NCI-H510A treated with DMSO at 0.1 percent for 48 hours (cell line): ENCODE measurements at regions not wholly inside any gene's neighbourhood (a gene's known extent, or its start where the extent isn't known, plus 50 kb on each side); places are given as distances from the start of the nearest gene placed in this dataset.
"Not testable (repeated sequence)": the region's sequence is repeated elsewhere in the genome, so short reads cannot be mapped to it uniquely, and the experiment has no call there.

Experiments used
- DNase-seq: peaks from one replicate; lab custom pipeline; 2025; lab: John Stamatoyannopoulos, UW

DNA sequence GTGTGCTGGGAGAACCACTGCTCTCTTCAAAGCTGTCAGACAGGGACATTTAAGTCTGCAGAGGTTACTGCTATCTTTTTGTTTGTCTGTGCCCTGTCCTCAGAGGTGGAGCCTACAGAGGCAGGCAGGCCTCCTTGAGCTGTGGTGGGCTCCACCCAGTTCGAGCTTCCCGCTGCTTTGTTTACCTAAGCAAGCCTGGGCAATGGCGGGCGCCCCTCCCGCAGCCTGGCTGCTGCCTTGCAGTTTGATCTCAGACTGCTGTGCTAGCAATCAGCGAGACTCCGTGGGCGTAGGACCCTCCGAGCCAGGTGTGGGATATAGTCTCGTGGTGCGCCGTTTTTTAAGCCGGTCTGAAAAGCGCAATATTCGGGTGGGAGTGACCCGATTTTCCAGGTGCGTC lies 164.0 kb downstream of the HRH4 start:
- not testable (repeated sequence) for DNase-seq

DNA sequence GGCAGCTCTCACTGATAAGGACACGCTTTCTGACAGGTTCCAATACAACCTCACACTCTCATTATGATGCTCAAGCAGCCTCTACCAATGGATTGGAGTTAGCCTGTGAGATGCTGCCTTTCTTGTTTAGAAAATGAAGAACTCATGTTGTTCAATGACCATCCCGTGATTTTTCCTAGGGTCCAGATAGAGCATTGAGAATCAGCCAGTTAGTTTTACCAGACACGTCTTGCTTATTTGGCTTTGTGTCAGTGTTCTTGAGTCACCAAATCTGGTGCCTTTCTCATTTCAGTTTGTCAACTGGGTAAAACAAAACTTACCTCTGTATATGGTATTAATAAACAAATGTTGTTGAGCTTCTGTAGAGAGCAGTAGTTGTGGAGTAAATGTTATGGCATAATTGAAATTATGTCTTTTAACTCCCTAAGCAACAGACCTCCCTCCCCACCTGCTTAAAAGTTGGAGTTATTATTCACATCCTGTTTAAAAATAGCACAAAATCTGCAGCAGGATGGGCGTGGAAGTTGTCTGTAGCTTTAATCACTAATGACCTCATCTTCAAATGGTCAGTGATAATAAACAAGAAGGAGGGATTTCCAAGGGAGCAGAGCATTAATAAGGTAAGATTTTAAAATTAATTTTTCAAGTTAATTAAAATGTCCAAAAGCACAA lies 167.3 kb downstream of the HRH4 start:
- no peak for DNase-seq

DNA sequence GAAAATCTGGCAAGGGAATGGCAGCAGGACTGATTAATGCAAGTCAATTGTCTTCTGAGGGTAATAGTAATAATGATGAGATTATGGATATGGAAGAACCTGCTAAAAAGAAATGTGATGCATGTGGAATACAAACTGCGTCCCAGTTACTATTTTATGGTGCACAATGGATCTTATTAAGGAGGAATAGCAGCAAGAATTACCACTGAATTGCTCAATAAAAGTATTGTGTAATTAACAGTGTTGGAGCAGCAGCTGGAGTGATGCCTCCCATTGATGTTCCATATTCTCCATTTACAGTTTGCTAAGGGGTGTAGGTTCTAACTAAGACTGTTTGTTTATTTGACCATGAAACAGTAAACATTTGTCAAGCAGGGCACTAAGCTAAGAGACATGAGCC lies 167.9 kb downstream of the HRH4 start:
- DNase-seq, result no peak

DNA sequence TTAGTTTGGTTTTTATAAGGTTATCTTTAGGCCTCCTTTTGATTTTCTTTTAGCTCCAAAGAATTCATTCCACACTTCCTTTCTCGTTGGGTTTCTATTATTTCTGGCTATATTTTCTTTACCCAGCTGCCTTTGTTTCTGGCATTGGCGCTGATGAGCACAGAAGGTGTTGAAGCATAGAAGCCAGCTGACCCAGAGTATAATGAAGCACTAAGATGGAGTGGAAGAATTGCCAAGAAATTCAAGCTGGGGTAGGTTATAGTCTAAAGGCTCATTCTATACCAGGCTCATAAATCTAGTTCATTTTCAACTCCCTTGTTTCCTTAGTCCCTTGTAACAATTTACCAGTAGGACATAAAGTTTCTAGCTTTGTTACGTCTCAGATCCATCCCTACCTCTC lies 169.5 kb downstream of the HRH4 start:
- no peak for DNase-seq

DNA sequence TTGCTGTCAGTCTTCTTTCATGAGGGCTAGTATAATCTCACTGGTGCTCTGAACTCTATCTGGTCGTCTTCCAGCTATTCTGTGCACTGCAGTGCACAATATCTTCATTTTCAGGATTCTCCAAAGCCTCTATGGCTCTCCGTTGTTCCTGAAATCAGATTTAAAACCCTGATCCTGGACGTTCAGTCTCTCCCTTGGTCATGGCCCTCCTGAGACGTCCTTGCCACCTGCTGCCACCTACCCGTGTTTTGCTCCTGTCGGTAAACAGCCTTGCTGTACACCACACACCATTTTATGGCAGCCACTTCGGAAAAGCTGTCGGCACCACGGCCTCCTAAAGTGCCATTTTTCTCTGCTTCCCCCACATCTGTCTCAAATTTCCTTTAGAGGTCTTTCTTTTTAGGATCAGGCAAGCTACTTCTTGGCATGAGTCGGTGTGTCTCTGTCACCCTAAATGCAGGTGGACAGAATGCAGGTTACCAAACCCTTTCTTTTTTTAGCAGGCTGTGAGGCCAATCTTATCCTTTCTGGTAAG lies 170.0 kb downstream of the HRH4 start:
- peak; percentile 19 for DNase-seq

DNA sequence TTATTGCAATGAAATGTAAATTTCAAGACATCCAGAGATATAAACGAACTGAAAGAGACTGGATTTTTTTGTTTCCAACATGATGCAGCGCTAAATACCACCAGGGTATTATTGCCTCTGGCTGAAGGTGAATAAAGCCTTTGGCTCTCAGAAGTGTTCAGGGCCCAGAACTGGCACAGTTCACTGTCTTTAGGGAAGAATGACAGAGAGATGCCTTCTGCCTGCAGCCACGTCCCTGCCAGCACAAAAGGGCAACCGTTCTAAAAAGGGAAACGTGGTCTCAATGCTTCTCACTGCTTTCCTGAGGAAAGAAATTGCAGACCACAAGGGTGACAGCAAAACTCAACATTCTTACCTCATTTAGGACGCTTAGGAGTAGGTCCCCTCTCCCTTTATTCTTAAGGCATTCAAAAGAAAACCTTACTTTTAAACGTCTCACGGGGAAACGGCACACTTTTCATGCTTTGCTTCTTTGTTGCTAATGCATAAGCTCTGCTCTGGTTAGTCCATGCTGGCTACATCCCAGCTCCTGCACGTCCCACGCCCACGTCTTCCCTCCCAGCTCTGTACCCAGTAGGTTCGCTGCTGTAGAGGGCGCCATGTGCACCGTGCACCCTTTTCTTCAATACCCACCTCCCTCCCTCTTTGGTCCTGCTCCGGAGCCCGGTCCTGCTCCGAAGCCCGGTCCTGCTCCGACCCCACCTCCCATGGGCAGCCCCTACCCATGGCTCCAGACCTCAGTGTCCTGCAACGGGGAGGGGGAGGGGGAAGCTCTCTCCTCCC lies 171.0 kb downstream of the HRH4 start:
- DNase-seq, result no peak

DNA sequence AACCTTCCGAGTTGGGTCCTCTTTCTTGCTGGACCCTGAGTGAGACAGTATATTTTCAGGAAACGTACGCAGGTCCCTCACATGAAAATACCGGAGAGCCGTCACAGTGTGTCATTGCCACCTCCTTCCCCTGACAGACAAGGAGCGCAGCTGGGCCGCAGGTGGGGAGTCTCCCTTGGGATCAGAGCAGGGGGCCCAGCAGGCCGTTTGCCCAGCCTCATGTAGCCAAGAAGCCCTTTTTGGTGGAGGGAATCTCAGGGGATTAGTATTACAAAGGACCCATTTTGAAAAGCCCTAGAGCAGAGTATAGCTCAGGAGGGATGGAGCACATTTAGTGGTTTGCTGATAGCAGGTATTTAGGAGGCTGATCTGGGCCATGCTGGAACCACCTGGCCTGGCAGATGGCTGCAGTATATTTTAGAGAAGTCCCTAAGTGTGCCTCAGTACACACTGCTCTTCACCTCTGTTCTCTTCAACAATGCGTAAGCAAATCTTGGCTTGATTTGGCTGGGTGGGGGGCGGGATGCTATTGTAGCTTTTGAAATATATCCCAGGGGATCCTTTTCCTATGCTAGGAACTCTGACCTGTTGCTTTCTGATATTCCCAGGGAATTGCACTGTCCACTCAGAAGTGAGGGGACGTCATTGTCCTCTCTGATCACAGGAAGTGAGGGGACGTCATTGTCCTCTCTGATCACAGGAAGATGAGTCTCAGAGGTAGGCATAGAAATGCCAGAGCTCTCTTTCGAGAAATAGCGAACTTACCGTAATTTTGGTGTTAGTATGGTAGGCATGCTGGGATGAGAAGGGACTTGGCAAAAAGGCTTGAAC lies 171.9 kb downstream of the HRH4 start:
- no peak for DNase-seq

DNA sequence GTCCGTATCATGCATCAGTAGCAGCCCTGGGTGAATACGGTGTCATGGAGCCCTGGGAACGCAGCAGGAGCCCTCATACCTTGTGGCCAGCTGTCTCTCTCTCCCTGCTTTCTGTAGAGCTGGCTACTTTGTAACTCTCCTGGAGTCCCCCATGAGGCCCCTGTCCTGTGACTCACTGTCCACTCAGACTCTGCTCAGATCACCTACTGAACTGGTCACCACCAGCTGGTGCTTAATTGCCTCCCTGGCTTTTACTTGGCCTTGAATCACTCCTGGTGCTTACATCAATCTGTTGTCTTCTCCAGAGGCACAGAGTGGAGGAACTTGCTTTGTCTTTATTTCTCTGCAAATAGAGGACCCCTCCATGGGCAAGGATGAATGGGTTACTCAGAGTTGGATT lies 172.7 kb downstream of the HRH4 start:
- no peak for DNase-seq

DNA sequence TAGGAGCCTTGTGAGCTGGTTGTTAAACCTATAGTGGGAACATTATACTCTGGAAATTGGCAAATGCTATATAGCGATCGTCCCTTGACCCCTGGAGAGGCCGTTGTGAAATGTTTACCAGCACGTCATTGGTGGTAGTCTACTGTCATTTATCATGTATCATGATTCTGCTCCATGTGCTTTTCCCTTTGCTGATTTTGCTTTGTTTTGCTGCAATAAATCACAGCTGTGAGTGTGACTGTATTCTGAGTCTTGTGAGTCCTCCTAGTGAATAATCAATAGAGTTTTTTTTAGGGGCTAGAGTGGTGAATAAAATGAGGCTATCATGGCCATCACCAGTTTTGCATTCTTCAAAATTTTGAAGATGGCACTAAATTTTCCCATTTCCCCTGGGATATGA lies 189.1 kb downstream of the HRH4 start:
- DNase-seq, result no peak

DNA sequence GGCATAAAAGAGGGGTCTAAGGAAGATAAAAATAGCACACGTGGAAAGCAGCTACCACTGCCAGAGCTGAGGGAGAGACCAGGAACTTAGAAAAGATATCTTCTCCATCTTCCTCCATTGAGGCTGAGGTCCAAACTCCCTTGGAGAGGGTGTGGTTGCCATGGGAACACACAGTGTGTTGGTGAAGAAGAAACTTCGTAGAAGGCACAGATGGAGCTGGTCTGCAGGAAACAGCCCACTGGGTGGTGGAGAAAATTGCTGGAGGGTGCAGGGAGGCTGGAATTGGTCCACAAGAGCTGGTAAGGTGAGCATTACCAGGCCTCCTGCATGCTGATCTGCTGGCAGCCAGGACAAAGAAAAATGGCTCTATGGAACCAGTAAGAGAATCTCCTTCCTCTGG lies 191.0 kb downstream of the HRH4 start:
- no peak for DNase-seq

DNA sequence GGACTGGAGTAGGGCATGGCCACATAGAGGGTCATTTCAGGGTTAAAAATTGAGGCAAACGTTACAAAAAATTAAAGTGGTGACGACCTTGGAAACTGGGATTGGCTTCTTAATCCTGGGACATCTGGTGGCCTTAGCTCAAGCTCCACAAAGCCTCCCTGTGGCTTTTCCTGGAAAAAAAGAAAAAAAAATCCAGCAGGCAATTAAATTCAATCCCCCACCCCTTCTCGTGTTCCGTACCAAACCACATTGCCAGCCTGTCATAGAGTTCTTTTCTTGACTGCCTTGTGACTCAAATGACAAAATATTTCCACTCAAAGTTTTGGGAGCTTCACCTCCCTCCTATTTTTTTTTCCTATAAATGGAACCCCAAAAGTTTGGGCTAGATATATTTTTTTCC lies 195.6 kb downstream of the HRH4 start:
- no peak for DNase-seq

DNA sequence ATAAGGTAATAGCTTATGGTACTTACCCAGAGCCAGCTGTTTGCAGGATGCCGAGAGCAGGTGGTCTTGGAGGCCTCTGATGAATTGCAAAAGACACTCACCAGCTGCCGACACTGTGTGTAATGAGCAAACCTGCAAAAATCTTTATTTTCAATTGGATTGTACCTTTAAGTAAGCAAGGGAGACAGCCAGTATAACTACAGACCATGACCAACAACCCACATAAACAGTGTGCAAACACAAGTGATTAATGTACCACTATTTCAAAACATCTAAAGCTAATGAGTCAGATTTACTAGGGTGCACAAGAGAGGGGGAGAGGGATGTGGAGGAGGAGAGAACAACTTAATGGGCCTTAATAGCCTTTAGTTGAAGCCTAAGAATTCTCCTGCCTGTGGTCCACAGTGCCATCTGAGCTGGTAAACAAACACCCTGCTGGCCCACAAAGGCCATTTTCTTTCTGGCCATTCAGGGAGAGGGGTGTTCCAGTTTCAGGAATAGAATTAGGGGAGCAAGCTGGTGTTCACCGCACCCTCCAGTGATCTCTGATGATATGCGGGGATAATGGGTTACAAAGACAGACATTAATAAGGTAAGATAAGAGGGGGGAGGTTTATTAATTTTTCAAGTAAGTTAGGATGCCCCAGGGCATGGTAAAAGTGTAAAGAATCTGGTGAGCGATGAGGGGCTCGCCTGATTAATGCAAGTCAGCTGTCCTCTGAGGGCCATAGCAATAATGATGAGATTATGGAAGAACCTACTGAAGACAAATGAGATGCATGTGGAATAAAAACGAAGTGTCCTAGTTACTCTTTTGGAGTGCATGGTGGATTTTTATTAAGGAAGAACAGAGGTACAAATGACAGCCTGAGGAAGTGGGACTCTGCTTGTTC lies 196.4 kb downstream of the HRH4 start:
- DNase-seq, result peak; percentile 64

DNA sequence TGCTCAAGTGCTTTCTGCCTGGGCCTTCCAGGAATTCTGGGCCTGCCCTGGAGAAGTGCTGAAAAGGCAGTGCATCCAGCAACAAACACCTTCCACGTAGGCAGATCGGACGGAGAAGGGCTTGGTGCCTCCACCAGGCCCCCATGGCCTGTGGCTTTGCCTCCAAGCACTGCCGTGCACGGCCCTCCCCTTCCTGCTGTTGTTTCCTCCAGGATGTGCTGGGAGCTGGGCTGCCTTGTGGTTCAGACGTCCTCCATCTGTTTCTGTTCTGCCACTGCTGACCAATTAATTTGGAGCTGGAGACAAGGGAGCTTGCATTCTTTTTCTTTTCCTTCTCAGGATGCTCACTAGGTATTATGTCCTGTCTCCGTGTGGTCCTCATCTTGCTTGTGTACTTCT lies 197.0 kb downstream of the HRH4 start:
- DNase-seq, result no peak

DNA sequence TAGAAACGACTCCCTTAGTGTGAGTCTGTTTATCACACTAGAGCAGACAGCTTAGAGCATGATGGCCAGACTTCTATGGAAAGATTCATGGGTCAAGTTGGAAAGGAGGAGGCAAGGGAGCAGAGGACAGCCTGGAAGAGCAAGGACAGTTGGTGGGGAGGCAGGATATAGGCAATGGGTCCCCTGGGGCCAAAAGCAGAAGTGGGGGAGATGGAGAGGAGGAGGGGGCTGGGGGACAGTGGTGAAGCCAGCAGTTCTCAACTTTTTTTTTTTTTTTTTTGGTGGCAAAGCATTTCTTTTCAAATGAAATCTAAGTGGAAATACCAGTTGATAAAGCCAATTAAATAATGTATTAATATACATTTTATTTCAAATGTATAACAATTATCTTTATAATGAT lies 197.9 kb downstream of the HRH4 start:
- DNase-seq, result no peak

DNA sequence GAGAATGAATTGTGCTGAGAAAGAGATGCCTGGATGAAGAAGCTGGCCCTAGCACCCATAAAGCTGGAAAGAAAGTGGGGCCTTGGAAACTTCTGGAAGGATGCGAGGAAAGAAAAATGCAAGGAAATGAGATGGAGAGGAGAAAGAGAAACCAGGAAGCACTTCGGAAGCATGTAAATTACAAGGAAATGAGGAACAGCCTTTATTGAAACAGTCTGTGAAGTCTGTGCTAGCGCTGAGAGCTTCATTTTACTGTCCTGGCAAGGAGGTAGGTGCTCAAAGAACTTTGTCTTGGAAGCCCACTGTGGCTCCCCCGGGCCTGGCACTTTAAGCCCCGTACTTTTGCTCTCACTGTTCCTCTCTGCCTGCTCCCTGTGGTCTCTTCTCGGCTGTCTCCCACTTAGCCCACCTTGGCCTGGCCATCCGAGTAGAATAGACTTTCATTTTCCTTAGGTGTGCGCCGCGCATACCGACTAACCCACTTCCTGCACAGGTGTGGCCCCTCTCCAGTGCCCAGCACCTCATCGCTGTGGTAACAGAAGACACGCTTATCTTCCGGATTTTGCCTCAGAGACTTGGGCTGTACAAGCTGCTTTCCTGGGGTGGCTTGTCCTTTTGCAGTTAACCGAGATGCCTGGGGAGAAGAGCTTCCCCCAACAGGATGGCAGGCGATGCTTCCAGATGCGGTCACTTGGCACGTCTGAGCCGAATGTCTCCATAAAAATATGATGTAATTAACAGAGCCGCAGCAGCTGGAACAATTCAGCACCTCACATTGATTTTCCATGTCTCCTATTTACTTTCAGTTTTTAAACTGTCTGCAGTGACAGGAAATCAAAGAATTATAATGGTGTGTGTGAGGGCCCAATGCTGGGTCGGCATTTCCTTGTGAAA lies 199.6 kb downstream of the HRH4 start:
- DNase-seq, result peak; percentile 36

DNA sequence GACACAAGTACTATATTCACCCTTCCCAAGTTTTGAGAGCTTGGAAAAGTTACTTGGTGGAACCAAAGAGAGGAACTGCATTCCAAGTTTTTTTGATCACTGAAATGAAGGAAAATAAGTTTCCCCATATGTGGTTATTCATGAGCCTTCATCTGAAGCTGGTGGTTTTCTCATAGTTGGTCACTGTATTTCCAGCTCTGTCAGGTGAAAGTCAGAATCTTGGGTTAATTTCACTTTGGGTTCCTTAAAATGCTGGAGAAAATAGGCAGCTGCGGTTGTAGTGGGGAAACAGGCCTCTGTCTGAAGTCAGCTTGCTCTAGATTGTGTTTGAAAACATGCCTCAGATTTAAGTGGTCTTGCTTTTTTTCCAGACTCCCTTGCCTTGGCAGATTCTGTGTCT lies 200.5 kb downstream of the HRH4 start:
- no peak for DNase-seq

DNA sequence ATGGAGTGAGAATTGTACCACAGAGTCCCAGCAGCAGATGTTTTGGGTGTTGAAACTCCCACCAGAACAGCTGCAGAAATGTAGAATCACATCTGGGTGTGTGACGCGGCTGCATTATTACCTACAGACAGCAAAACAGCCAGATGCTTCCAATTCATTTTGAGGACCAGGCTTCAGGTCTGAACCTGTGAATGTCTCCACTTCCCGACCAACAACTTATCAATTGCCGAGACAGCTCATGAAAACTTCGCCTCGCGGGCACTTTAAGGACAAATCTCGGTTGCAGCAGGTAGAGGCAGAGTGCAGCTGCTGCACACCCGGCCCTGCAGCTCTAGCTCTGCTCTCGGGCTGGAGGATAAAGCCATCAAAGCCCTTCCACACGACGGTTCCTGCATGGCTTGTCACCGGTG lies 202.0 kb downstream of the HRH4 start:
- no peak for DNase-seq

DNA sequence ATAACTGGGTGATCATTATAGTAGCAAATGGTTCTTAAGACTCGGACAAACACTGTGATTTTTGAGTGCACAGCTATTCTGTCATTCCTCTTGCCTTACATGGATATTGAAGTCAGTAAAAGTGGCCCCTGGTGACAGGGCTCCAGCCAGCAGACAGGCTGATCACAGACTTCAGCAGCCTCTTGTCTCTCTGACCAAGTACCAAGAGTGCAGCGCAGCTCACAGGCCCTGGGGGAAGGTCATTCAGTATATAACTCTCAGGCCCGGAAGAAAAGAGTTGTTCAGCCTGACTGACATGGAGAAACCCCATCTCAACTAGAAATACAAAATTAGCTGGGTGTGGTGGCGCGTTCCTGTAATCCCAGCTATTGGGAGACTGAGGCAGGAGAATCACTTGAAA lies 202.6 kb downstream of the HRH4 start:
- DNase-seq, result no peak

DNA sequence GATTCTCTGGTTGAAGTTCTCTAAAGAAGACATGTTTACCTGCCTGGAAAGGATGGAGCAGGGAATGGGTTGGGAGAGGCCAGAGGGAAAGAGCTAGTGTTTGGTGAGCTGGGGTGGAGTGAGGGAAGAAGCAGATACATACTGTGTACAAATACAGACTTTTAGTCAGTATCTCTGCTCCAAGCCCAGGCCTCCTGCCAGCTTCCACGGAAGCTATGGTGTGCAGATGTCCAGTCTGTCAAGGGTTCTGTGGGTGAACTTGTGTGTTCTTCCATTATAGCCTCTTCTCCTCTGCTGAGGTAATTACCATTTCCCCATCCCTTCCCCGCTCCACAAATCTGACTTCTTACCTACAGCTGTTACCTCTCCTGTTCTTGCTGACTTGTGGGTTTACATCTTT lies 208.6 kb downstream of the HRH4 start:
- DNase-seq, result no peak

DNA sequence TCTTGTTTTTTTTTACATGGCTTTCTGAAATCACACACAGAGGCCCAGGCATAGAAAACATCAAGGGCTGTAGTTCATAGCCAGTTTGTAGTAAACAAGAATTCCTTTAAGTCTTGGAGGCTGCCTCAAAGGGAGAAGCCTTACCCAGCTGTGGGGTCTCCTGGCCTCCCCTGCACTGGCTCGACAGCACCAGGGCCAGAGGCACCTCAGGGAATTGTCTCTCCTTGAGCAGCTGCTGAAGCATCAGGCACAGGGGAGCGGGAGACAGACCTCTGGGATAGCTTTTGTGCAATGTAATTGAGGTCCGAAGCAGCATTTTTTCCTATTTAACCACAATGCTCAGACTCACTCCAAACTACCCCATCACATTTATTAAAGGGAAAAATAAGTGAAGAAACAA lies 209.1 kb downstream of the HRH4 start:
- no peak for DNase-seq
